Skeletal muscle tissue (tissue), 3 donors: ENCODE measurements at regions not wholly inside any gene's neighbourhood (a gene's known extent, or its start where the extent isn't known, plus 50 kb on each side); places are given as distances from the start of the nearest gene placed in this dataset.

Source experiments
- H3K27ac ChIP-seq: one replicate; pipeline ENCODE4 v1.7.0; 2013; ENCODE audit warnings: mild to moderate bottlenecking, low read depth, low read length, inconsistent platforms
- H3K27me3 ChIP-seq, 3 donors: one replicate each; pipeline ENCODE4 v1.7.0; 2013; ENCODE audit warnings: low read length in 3 of 3; ENCODE audit not compliant: control insufficient read depth in 3 of 3, insufficient read depth in 3 of 3
- H3K36me3 ChIP-seq, 3 donors: one replicate each; pipeline ENCODE4 v1.7.0; 2013; ENCODE audit warnings: low read length in 3 of 3; ENCODE audit not compliant: control insufficient read depth in 3 of 3, insufficient read depth in 3 of 3
- H3K4me1 ChIP-seq, 3 donors: one replicate each; pipeline ENCODE4 v1.7.0; 2013; ENCODE audit warnings: low read length in 3 of 3, mild to moderate bottlenecking in 3 of 3; ENCODE audit not compliant: control insufficient read depth in 3 of 3, insufficient read depth in 3 of 3
- H3K4me3 ChIP-seq, 3 donors: one replicate each; pipeline ENCODE4 v1.7.0; 2013; ENCODE audit warnings: low read length in 3 of 3
- H3K9ac ChIP-seq, 3 donors: one replicate each; pipeline ENCODE4 v1.7.0; 2013; ENCODE audit warnings: low read length in 3 of 3, mild to moderate bottlenecking in 3 of 3, moderate library complexity in 2 of 3, low read depth in 1 of 3
- H3K9me3 ChIP-seq, 3 donors: one replicate each; pipeline ENCODE4 v1.7.0; 2013; ENCODE audit warnings: low read length in 3 of 3; ENCODE audit not compliant: control insufficient read depth in 3 of 3
- donor health status: Osteomylitis.

DNA sequence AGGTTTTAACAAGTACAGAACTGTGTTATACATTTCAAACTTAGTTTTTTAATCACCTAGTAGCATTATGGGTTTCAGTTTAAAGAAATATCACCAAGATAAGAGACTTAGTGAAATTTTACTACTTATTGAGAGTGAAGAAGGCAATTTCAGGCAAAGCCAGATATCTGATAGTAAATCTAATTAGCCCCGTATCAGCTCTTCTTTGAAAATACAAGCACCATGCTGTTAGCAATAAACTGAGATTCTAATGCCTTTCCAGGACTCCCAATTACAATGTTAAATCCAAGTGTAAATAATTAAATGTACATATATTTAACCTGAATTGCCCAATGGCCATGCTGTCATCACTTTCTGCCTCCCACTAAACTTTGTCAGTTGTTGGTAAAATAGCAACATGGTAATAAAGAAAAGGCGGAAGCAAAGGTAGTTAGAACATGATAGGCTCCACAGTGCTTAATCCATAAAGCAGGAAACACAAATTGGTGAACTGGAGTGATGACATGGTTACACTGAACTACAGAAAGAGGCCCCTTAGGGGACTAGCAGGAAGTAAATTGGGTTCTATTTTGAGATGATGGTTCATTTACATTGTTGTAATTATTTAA is 646.1 kb downstream of the C12orf50 start:
- H3K4me3 ChIP-seq = no peak overlapping the region
- H3K9me3 ChIP-seq = no peaks in the 10 kb centered on the region
- no peak overlapping the region for H3K27ac ChIP-seq
- no peak overlapping the region for H3K9ac ChIP-seq
- H3K36me3 ChIP-seq = no peaks in the 10 kb centered on the region
- H3K27me3 ChIP-seq = no peaks in the 10 kb centered on the region
- no peaks in the 10 kb centered on the region for H3K4me1 ChIP-seq

DNA sequence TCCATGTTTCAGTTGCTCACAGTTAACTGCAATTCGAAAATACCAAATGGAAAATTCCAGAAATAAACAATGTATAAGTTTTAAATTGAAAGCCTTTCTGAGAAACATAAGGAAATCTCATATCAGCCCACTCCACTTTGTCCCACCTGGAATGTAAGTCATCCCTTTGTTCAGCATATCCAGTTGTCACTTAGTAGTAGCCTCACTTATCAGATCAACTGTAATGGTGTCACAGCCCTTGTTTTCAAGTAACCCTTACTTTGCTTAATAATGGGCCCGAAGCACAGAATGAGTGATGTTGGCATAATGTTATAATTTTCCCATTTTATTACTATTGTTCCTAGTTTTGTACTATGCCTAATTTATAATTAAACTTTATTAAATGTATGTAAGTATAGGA is 646.8 kb downstream of the C12orf50 start:
- Histone ChIP-seq H3K27ac (no peak overlapping the region), H3K9ac (no peak overlapping the region), H3K27me3 (no peaks in the 10 kb centered on the region), H3K9me3 (no peaks in the 10 kb centered on the region), H3K4me1 (no peaks in the 10 kb centered on the region), H3K4me3 (no peak overlapping the region), H3K36me3 (no peaks in the 10 kb centered on the region)

DNA sequence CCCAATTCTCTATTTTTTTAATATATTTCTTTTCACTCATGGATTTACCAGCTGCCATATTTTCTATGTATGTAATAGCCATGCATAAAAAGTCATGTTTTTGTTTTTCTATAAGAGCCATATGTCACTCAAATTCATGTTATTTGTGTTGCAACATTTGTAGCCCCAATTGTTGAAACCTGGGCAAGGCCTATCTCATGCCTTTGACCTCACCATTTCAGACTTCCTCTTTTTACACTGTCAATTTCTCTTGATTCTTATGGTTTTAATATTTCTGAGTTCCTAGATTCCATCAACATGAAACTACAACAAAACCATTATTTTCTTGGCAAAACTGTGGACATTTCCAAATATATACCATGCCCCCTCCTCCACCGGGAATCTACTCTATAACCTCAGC is 647.5 kb downstream of the C12orf50 start:
- Histone ChIP-seq H3K27ac (no peak overlapping the region), H3K9ac (no peak overlapping the region), H3K4me3 (no peak overlapping the region), H3K36me3 (no peaks in the 10 kb centered on the region), H3K9me3 (no peaks in the 10 kb centered on the region), H3K4me1 (no peaks in the 10 kb centered on the region), H3K27me3 (no peaks in the 10 kb centered on the region)

DNA sequence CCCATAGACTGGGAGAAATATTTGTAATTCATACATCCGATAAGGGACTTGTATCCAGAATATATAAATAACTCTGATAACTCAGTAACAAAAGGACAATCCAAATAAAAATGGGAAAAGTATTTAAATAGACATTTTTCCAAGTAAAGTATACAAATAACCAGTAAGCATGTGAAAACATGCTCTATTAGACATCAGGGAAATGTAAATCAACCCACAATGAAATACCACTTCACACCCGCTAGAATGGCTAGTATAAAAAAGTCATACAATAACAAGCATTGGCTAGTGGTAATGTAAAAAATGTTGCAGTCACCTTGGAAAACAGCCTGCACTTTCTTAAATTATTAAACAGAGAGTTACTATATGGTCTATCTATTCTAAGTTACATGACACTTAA is 650.7 kb downstream of the C12orf50 start:
- no peaks in the 10 kb centered on the region for H3K4me1 ChIP-seq
- H3K36me3 ChIP-seq = no peaks in the 10 kb centered on the region
- no peak overlapping the region for H3K4me3 ChIP-seq
- H3K27me3 ChIP-seq = no peaks in the 10 kb centered on the region
- no peak overlapping the region for H3K27ac ChIP-seq
- no peaks in the 10 kb centered on the region for H3K9me3 ChIP-seq
- H3K9ac ChIP-seq = no peak overlapping the region

DNA sequence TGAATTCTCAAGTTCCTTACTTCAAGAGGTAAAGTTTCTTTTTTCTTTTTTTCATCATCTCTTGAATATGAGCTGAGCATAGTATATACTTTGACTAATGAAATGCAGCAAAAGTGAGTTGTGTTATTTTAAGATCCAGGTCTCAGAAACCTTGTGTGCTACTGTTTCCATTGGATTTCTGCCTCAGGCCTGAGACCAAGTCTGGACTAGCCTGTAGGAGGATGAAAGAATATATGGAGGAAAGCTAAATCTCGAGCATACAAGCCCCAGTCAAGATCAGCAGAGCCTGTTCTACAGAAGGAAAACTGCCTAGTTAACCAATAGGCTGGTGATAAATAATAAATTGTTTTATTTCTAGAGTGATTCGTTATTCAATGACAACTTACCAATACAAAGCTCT is 652.5 kb downstream of the C12orf50 start:
- H3K4me1 ChIP-seq = no peaks in the 10 kb centered on the region
- H3K4me3 ChIP-seq = no peak overlapping the region
- H3K9ac ChIP-seq = no peak overlapping the region
- H3K36me3 ChIP-seq = no peaks in the 10 kb centered on the region
- no peaks in the 10 kb centered on the region for H3K27me3 ChIP-seq
- no peaks in the 10 kb centered on the region for H3K9me3 ChIP-seq
- no peak overlapping the region for H3K27ac ChIP-seq

DNA sequence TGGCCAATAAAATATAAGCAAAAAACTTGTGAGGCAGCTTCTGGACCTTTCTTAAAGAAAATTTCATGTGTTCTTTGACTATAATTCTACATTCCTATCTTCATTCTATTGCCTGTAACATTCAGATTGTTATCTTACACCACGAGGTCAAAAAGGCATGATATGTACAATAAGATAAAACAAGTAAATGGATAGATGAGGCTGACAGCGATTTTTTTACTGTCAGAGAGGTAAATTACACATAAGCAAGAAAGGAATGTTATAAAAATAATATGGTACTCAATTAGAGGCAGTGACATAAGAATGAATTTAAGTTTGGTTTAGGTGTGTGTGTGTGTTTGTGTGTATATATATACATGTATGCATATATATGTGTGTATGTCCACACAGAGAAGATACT is 660.0 kb downstream of the C12orf50 start:
- Histone ChIP-seq H3K4me1 (no peaks in the 10 kb centered on the region), H3K4me3 (no peak overlapping the region), H3K36me3 (no peaks in the 10 kb centered on the region), H3K9ac (no peak overlapping the region), H3K27ac (no peak overlapping the region), H3K9me3 (no peaks in the 10 kb centered on the region), H3K27me3 (no peaks in the 10 kb centered on the region)

DNA sequence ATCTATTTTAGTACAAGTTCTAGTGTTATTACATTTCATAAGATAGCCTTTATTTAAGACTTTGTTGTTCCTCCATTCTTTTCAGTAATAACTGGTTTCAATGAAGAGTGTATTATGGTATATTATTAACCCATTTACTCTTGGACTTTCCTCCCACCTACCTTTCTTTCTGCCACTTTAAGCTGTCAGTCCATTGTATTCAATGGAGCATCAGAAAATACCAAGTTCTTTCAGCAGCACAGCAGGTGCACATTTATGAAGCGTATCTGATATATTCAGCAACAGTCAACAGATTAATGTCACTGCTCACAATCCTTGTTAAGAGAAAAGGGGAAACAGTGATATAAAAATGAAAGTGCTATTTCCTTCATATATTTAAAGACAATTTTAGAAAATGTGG is 660.9 kb downstream of the C12orf50 start:
- no peaks in the 10 kb centered on the region for H3K4me1 ChIP-seq
- no peak overlapping the region for H3K9ac ChIP-seq
- H3K4me3 ChIP-seq = no peak overlapping the region
- H3K36me3 ChIP-seq = no peaks in the 10 kb centered on the region
- H3K27ac ChIP-seq = no peak overlapping the region
- H3K9me3 ChIP-seq = no peaks in the 10 kb centered on the region
- no peaks in the 10 kb centered on the region for H3K27me3 ChIP-seq

DNA sequence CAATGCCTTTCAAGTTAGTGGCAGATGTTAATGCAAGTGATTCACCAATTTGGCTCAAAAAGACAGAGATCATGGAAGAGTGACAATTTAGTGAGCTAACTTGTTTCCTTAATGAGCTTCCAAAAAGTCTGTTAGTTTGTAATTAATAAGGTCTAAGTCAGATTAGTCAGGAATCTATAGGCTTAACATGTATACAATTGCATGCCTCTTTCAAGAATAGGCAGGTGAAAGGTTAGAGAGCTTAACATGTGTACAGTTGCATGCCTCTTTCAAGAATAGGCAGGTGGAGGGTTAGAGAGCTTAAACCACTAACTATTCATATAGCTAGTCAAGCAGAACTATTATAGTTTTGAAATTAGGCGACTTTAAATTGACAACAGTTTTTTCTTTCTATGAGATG is 663.8 kb downstream of the C12orf50 start:
- Histone ChIP-seq H3K4me1 (no peaks in the 10 kb centered on the region), H3K27ac (no peak overlapping the region), H3K4me3 (no peak overlapping the region), H3K9ac (no peak overlapping the region), H3K27me3 (no peaks in the 10 kb centered on the region), H3K9me3 (peaks cover 0 to 2% (median 0%) of the 10 kb centered on the region in 3 donors), H3K36me3 (no peaks in the 10 kb centered on the region)

DNA sequence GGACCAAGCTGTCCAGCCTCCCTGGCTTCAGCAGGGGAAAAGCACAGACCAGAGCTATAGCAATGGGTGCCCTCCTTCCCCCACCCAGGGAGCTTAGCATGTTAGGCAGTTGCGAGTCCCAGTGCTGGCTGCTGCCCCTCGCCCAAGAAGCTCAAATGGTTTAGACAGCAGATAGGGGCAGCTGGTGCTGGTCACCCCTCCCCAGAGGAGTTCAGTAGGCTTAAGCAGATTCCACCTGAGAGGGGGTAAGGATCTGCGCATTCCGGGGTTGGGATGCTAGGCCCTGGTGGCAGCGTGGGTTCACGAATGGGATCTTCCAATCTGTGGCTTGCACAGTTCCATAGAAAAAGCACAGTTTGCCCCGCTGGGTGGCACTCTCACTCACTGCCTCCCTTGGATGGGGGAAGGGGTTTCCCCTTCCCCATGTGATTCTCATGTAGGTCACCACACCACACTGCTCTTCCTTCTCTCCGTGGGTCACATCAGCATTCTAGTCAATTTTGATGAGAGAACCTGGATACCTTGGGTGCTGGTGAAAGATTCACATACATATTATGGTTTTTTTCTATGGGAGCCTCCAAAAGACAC is 665.6 kb downstream of the C12orf50 start:
- H3K36me3 ChIP-seq = no peaks in the 10 kb centered on the region
- H3K27ac ChIP-seq = no peak overlapping the region
- H3K4me3 ChIP-seq = no peak overlapping the region
- peaks cover 0 to 2% (median 0%) of the 10 kb centered on the region in 3 donors for H3K9me3 ChIP-seq
- no peak overlapping the region for H3K9ac ChIP-seq
- no peaks in the 10 kb centered on the region for H3K4me1 ChIP-seq
- H3K27me3 ChIP-seq = no peaks in the 10 kb centered on the region

DNA sequence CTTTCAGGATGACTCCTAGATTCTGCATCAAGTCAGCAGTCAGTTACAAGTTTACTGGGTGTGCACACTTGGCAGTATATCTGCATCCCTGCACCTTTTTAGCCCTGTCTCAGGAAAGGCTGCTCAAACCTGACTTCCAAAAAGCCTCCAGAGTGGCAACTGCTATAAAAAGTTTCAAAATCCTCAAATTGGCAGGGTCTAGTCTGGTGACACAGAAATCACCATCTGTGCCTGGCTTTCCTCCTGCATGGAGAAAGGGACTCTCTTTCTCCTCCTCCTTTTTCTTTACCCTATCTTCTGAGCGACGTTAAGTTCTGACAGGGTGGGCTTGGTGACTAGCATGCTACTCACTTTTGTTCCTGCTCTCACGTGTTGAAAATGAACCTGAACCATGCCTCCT is 679.5 kb downstream of the C12orf50 start:
- Histone ChIP-seq H3K9ac (no peak overlapping the region), H3K4me3 (no peak overlapping the region), H3K27me3 (no peaks in the 10 kb centered on the region), H3K27ac (no peak overlapping the region), H3K4me1 (no peaks in the 10 kb centered on the region), H3K36me3 (no peaks in the 10 kb centered on the region), H3K9me3 (no peaks in the 10 kb centered on the region)
